IMR-90 (cell line): ENCODE measurements at regions not wholly inside any gene's neighbourhood (a gene's known extent, or its start where the extent isn't known, plus 50 kb on each side); places are given as distances from the start of the nearest gene placed in this dataset.

ENCODE experiments used
- ATAC-seq: fragments of 200-7000 bp; cut with Tn5 transposase; 2 replicates; pipeline ENCODE4 v1.9.1; 2020; ENCODE audit warnings: low read depth, mild to moderate bottlenecking, moderate library complexity
- BruUV-seq: library from RNA; stranded (reverse); fragments of 400-500 nt; replicated peaks from 2 replicates; lab custom pipeline; 2021; lab: Mats Ljungman, UMichigan
- CTCF ChIA-PET: fragments of 300-600 bp; formaldehyde crosslinking; extraction: SDS; loops from one replicate; lab custom pipeline; 2021; ENCODE audit warnings: antibody characterized with exemption; lab: Yijun Ruan, JAX
- POLR2A ChIA-PET: fragments of 300-600 bp; sonication (Branson Sonifier 250); formaldehyde crosslinking; loops from one replicate; lab custom pipeline; 2022; ENCODE audit warnings: antibody characterized with exemption; ENCODE audit not compliant: unreplicated experiment; lab: Charles Lee
- DNase-seq: peaks from one replicate; pipeline ENCODE4 v3.0.0; 2013
- H2AFZ ChIP-seq: replicated peaks from 2 replicates; pipeline ENCODE3; 2013; ENCODE audit warnings: low read length, mild to moderate bottlenecking; ENCODE audit not compliant: poor library complexity
- H2AK5ac ChIP-seq: 2 replicates; pipeline ENCODE4 v1.6.1; 2013; ENCODE audit warnings: low read depth, low read length, inconsistent platforms
- H2AK9ac ChIP-seq: replicated peaks from 2 replicates; pipeline ENCODE3; 2013; ENCODE audit warnings: mild to moderate bottlenecking, low read depth, low read length, moderate library complexity; ENCODE audit not compliant: poor library complexity
- H2BK120ac ChIP-seq: 2 replicates; pipeline ENCODE4 v1.6.1; 2013; ENCODE audit warnings: low read depth, low read length, inconsistent platforms
- H2BK15ac ChIP-seq: 3 replicates; pipeline ENCODE4 v1.6.1; 2013; ENCODE audit warnings: low read depth, low read length, inconsistent platforms
- H2BK20ac ChIP-seq: 2 replicates; pipeline ENCODE4 v1.6.1; 2013; ENCODE audit warnings: low read depth, mild to moderate bottlenecking, inconsistent platforms, low read length, moderate library complexity
- H2BK5ac ChIP-seq: 2 replicates; pipeline ENCODE4 v1.6.1; 2013; ENCODE audit warnings: mild to moderate bottlenecking, low read depth, low read length, inconsistent platforms; ENCODE audit not compliant: poor library complexity, severe bottlenecking
- H3K14ac ChIP-seq: replicated peaks from 2 replicates; pipeline ENCODE4 v1.6.1; 2013; ENCODE audit warnings: low read depth, low read length, inconsistent platforms
- H3K18ac ChIP-seq: 2 replicates; pipeline ENCODE4 v1.6.1; 2013; ENCODE audit warnings: low read depth, low read length, control low read depth
- H3K23ac ChIP-seq: 2 replicates; pipeline ENCODE4 v1.6.1; 2013; ENCODE audit warnings: low read depth, low read length, inconsistent platforms
- H3K27ac ChIP-seq: 2 replicates; pipeline ENCODE4 v1.5.1; 2013; ENCODE audit warnings: mild to moderate bottlenecking, control low read depth, low read length; ENCODE audit not compliant: insufficient read depth
- H3K27me3 ChIP-seq: 2 replicates; pipeline ENCODE4 v1.6.1; 2013; ENCODE audit warnings: low read length; ENCODE audit not compliant: control insufficient read depth, insufficient read depth
- H3K36me3 ChIP-seq: 2 replicates; pipeline ENCODE4 v1.6.1; 2013; ENCODE audit warnings: low read length, mixed read lengths; ENCODE audit not compliant: control insufficient read depth, insufficient read depth
- H3K4ac ChIP-seq: 2 replicates; pipeline ENCODE4 v1.6.1; 2013; ENCODE audit warnings: low read depth, low read length, inconsistent platforms
- H3K4me1 ChIP-seq: 2 replicates; pipeline ENCODE4 v1.6.1; 2013; ENCODE audit warnings: low read length, mixed read lengths; ENCODE audit not compliant: control insufficient read depth, insufficient read depth
- H3K4me2 ChIP-seq: 2 replicates; pipeline ENCODE4 v1.6.1; 2013; ENCODE audit warnings: low read depth, mild to moderate bottlenecking, control low read depth, low read length, moderate library complexity
- H3K4me3 ChIP-seq: 2 replicates; pipeline ENCODE4 v1.5.1; 2013; ENCODE audit warnings: low read depth, mild to moderate bottlenecking, control low read depth, low read length, moderate library complexity; ENCODE audit not compliant: insufficient read depth
- H3K56ac ChIP-seq: 2 replicates; pipeline ENCODE4 v1.6.1; 2013; ENCODE audit warnings: low read length, inconsistent platforms; ENCODE audit not compliant: insufficient read depth; ENCODE audit errors: extremely low read depth
- H3K79me1 ChIP-seq, 2 experiments: 2 replicates each; pipeline ENCODE4 v1.6.1; 2013; ENCODE audit warnings: low read length in 2 of 2, inconsistent platforms in 1 of 2, low read depth in 1 of 2
- H3K9ac ChIP-seq: 2 replicates; pipeline ENCODE4 v1.6.1; 2013; ENCODE audit warnings: low read depth, low read length, control low read depth
- H3K9me1 ChIP-seq: 2 replicates; pipeline ENCODE4 v1.6.1; 2013; ENCODE audit warnings: low read length, inconsistent platforms; ENCODE audit not compliant: insufficient read depth
- H3K9me3 ChIP-seq: 2 replicates; pipeline ENCODE4 v1.6.1; 2013; ENCODE audit warnings: low read length; ENCODE audit not compliant: control insufficient read depth, insufficient read depth
- H4K20me1 ChIP-seq: 2 replicates; pipeline ENCODE4 v1.6.1; 2013; ENCODE audit warnings: low read length, inconsistent platforms; ENCODE audit not compliant: insufficient read depth
- H4K5ac ChIP-seq: 2 replicates; pipeline ENCODE4 v1.6.1; 2013; ENCODE audit warnings: mild to moderate bottlenecking, low read depth, low read length, control low read depth
- H4K8ac ChIP-seq, 2 experiments: 2 replicates each; pipeline ENCODE4 v1.6.1; 2013; ENCODE audit warnings: low read depth in 2 of 2, low read length in 2 of 2, control low read depth in 1 of 2, inconsistent platforms in 1 of 2
- H4K91ac ChIP-seq: 2 replicates; pipeline ENCODE4 v1.6.1; 2013; ENCODE audit warnings: low read depth, low read length, inconsistent platforms; ENCODE audit not compliant: insufficient read depth
- CTCF ChIP-seq: conservative IDR thresholded peaks from 2 replicates; pipeline ENCODE4 v1.5.1; 2012; ENCODE audit warnings: mild to moderate bottlenecking, low read depth, low read length, improper control_type of control experiment
- MAFK ChIP-seq: IDR thresholded peaks from 2 replicates; pipeline ENCODE4 v1.6.1; 2012; ENCODE audit warnings: low read depth, low read length, improper control_type of control experiment
- MXI1 ChIP-seq: IDR thresholded peaks from 2 replicates; pipeline ENCODE4 v1.6.1; 2012; ENCODE audit warnings: low read depth, mild to moderate bottlenecking, low read length, moderate library complexity, borderline replicate concordance
- WGBS, 2 experiments: methylation state at CpG; one replicate each; pipeline versions ENCODE4 v1.1.5 to v1.1.7; 2013; ENCODE audit warnings: missing lambda C conversion rate in 2 of 2; ENCODE audit not compliant: insufficient read length in 1 of 2; ENCODE audit errors: extremely low coverage in 2 of 2; 5-methylcytosine and 5-hydroxymethylcytosine counted together
- dilution Hi-C: fragments of 300-500 bp; cut with HindIII; formaldehyde crosslinking; loops from one replicate; pipeline ENCODE4 v1.14.3; 2018; ENCODE audit warnings: low sequenced_read_pairs; ENCODE audit not compliant: unreplicated experiment
- in situ Hi-C: fragments of 300-500 bp; cut with MboI; formaldehyde crosslinking; loops from 3 replicates; pipeline ENCODE4 v1.14.3; 2019; ENCODE audit warnings: low sequenced_read_pairs, inconsistent platforms, mixed read lengths
- intact Hi-C: fragments of 100-400 bp; cut with micrococcal nuclease; formaldehyde crosslinking; loops from 2 replicates; pipeline ENCODE4 v1.10.0; 2022
- TF ChIP-seq, protein P1 (sequence below): fragments of 150-350 bp; IDR thresholded peaks from 2 replicates; pipeline ENCODE4 v1.6.1; 2017; ENCODE audit warnings: mild to moderate bottlenecking, antibody characterized with exemption, low read length, low read depth

DNA sequence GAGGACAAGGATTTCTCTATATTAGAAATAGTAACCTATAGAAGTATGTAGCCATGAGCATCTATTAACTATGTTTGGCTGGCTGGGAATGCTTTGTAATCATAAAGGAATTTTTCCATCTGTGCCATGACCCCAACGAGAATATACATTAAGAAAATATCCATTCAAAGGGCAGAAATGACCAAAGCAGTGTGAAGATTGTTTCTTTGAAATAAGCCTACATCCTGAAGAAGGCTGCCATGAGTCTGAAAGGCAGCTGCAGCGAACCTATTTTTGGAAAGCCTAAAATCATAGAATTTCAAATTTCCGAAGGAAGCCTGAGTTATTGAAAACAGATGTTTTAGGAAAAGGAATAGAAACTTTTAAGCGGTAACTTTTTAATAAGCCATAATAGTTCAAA, 244.2 kb upstream of the FOXK1 start:
- no TSS peak for BruUV-seq
- no peaks in the 10 kb centered on the region for H3K79me1 ChIP-seq
- no peak overlapping the region for H3K4ac ChIP-seq
- H3K4me2 ChIP-seq: no peak overlapping the region
- H3K9me1 ChIP-seq: no peaks in the 10 kb centered on the region
- no peak overlapping the region for H3K18ac ChIP-seq
- H3K23ac ChIP-seq: no peak overlapping the region
- no peak overlapping the region for H2BK20ac ChIP-seq
- ATAC-seq (no peak), DNase-seq (no peak)
- no peak overlapping the region for H2AFZ ChIP-seq
- in situ Hi-C loops (no loop called here), dilution Hi-C loops (no loop called here), intact Hi-C loops (no loop called here)
- no peaks in the 10 kb centered on the region for H3K4me1 ChIP-seq
- no peak overlapping the region for H2AK5ac ChIP-seq
- no peak overlapping the region for H3K27ac ChIP-seq
- no peaks in the 10 kb centered on the region for H3K36me3 ChIP-seq
- H3K4me3 ChIP-seq: no peak overlapping the region
- ChIA-PET CTCF (no interaction called here), POLR2A (no interaction called here)
- H4K91ac ChIP-seq: no peak overlapping the region
- no peak overlapping the region for H3K14ac ChIP-seq
- TF ChIP-seq MAFK (no peak), MXI1 (no peak), CTCF (no peak)
- TF ChIP-seq, protein P1, sequence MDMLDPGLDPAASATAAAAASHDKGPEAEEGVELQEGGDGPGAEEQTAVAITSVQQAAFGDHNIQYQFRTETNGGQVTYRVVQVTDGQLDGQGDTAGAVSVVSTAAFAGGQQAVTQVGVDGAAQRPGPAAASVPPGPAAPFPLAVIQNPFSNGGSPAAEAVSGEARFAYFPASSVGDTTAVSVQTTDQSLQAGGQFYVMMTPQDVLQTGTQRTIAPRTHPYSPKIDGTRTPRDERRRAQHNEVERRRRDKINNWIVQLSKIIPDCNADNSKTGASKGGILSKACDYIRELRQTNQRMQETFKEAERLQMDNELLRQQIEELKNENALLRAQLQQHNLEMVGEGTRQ: no peak
- no peak overlapping the region for H2BK5ac ChIP-seq
- H2BK120ac ChIP-seq: no peak overlapping the region
- no peak overlapping the region for H3K56ac ChIP-seq
- H3K27me3 ChIP-seq: no peaks in the 10 kb centered on the region
- H2BK15ac ChIP-seq: no peak overlapping the region
- WGBS, 2 experiments: no CpG with 5 or more reads among the region's 4 CpGs
- no peak overlapping the region for H4K5ac ChIP-seq
- H2AK9ac ChIP-seq: no peak overlapping the region
- no peak overlapping the region for H4K8ac ChIP-seq
- no peak overlapping the region for H3K9ac ChIP-seq
- H3K9me3 ChIP-seq: peaks cover 21% of the 10 kb centered on the region
- H4K20me1 ChIP-seq: no peaks in the 10 kb centered on the region
